GM23338 (cell line): ENCODE measurements at regions not wholly inside any gene's neighbourhood (a gene's known extent, or its start where the extent isn't known, plus 50 kb on each side); places are given as distances from the start of the nearest gene placed in this dataset.

Source experiments
- CREB1 ChIP-seq: fragments of 250-450 bp; sonication (Bioruptor Pico); IDR thresholded peaks from 2 replicates; pipeline ENCODE4 v1.5.0; 2020; ENCODE audit warnings: low read depth, mild to moderate bottlenecking, moderate library complexity
- ETS1 ChIP-seq: IDR thresholded peaks from 2 replicates; pipeline ENCODE4 v1.6.1; 2016; ENCODE audit warnings: antibody characterized with exemption
- EZH2 ChIP-seq: fragments of 200-600 bp; sonication (generic); IDR thresholded peaks from one replicate; pipeline ENCODE4 v1.8.0; 2017; ENCODE audit warnings: antibody characterized with exemption, mild to moderate bottlenecking, low read depth; ENCODE audit not compliant: unreplicated experiment
- EZH2phosphoT487 ChIP-seq: fragments of 200-600 bp; sonication (generic); IDR thresholded peaks from one replicate; pipeline ENCODE4 v1.8.1; 2018; ENCODE audit warnings: antibody characterized with exemption; ENCODE audit not compliant: unreplicated experiment
- POLR2AphosphoS5 ChIP-seq: IDR thresholded peaks from 2 replicates; pipeline ENCODE4 v1.6.1; 2016; ENCODE audit warnings: antibody characterized with exemption, low read depth
- ZNF114 ChIP-seq: fragments of 250-450 bp; sonication (Bioruptor Pico); IDR thresholded peaks from 2 replicates; pipeline ENCODE4 v1.5.0; 2020; ENCODE audit warnings: mild to moderate bottlenecking, moderate library complexity
- TF ChIP-seq, protein P1 (sequence below), 2 experiments: fragments of 200-600 bp in 1 of 2; sonication (generic) in 1 of 2; conservative IDR thresholded peaks; 2 replicates each; pipeline versions ENCODE4 v1.5.1 to v1.6.1; 2016 to 2017; ENCODE audit warnings: antibody characterized with exemption in 2 of 2, low read depth in 2 of 2, mild to moderate bottlenecking in 2 of 2, moderate library complexity in 1 of 2

- TF ChIP-seq, protein P1, sequence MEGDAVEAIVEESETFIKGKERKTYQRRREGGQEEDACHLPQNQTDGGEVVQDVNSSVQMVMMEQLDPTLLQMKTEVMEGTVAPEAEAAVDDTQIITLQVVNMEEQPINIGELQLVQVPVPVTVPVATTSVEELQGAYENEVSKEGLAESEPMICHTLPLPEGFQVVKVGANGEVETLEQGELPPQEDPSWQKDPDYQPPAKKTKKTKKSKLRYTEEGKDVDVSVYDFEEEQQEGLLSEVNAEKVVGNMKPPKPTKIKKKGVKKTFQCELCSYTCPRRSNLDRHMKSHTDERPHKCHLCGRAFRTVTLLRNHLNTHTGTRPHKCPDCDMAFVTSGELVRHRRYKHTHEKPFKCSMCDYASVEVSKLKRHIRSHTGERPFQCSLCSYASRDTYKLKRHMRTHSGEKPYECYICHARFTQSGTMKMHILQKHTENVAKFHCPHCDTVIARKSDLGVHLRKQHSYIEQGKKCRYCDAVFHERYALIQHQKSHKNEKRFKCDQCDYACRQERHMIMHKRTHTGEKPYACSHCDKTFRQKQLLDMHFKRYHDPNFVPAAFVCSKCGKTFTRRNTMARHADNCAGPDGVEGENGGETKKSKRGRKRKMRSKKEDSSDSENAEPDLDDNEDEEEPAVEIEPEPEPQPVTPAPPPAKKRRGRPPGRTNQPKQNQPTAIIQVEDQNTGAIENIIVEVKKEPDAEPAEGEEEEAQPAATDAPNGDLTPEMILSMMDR (conservative IDR thresholded peaks at IDR 0.05; ENCODE audit: low read depth in 2 of 2) = no peak
- TF ChIP-seq CREB1 (CRISPR knock-in tag) (no peak), EZH2phosphoT487 (no peak), ZNF114 (no peak), EZH2 (no peak), ETS1 (no peak), POLR2AphosphoS5 (no peak)
Observed at GRCh38 chr6:45732731-45733130, 282.9 kb downstream of the CLIC5 start.
